GM21367 (cell line): ENCODE measurements at regions not wholly inside any gene's neighbourhood (a gene's known extent, or its start where the extent isn't known, plus 50 kb on each side); places are given as distances from the start of the nearest gene placed in this dataset.
"Not testable (repeated sequence)": the region's sequence is repeated elsewhere in the genome, so short reads cannot be mapped to it uniquely, and the experiment has no call there.

ENCODE experiments used
- ATAC-seq: cut with Tn5 transposase; IDR thresholded peaks from one replicate; pipeline ENCODE4 v1.9.1; 2021; ENCODE audit not compliant: unreplicated experiment

DNA sequence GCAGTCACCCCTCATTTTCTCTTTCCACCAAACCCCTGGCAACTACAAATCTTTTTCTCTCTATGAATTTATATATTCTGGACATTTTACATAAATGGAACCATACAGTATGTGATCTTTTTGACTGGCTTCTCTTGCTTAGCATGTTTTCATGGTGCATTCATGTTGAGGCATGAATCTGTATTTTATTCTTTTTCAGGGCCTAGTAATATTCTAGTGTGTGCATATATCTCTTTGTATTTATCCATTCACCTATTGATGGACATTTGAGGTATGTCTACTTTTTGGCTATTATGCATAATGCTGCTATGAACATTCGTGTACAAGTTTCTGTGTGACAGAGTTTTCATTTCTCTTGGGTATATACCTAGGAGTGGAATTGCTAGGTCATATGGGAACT, 78.2 kb downstream of the HACD1 start:
- ATAC-seq: no peak

GRCh38 chr10:17537281-17537680, 79.9 kb downstream of the HACD1 start:
- no peak for ATAC-seq

GRCh38 chr10:17536221-17536620, 81.0 kb downstream of the HACD1 start:
- ATAC-seq: no peak

- no peak for ATAC-seq
These were observed 79.3 kb upstream of the ST8SIA6 start for GRCh38 chr10:17533731-17534130.

DNA sequence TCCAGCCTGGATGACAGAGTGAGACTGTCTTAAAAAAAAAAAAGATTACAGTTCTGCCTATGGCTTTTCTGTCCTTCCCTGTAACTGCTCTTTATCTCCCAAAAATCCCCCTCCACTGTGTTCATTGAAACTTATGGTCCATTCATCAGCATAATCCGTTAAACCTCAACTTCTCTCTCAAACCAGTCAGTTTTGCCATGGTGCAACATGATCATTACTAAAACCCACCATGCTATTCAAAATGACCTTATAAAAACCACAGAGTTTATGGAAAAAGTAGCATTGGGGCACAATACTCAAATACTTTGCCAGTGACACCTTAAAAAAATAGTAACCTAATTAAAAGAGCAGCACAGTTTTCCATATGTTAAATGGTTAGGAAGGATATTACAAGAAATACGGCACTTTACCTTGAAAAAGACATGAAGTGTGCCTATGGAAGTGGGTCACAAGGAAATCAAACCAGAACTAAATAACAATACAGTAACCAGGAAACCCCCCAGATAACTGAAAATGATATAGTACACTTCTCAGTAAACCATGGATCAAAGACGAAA, 74.0 kb upstream of the ST8SIA6 start:
- no peak for ATAC-seq

DNA sequence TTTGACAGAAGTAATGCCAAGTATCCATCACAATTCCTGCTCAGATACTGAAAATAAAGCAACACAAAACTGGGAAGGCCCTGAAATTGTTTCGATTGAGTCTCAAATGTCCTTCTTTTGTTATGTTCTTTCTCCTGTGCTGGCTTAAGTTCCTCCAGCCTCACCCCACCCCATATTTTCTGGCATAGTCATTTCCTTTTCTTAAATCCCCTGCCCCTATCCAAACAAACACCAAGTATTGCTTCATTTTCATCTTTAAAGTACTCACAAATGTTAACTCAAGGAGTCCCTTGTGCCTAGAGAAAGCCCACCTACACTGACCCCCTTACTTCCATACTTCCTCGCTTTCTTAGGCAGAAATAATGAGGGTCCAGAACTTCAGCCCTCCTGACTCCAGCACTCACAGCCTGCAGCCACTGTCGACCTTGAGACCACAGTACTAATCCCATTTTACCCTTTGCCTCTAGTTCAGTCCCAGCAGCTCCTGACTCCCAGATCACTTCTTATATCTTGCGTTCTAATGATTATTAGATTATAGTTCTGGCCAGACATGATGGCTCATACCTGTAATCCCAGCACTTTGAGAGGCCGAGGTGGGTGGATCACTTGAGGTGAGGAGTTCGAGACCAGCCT, 73.2 kb upstream of the ST8SIA6 start:
- ATAC-seq: no peak

DNA sequence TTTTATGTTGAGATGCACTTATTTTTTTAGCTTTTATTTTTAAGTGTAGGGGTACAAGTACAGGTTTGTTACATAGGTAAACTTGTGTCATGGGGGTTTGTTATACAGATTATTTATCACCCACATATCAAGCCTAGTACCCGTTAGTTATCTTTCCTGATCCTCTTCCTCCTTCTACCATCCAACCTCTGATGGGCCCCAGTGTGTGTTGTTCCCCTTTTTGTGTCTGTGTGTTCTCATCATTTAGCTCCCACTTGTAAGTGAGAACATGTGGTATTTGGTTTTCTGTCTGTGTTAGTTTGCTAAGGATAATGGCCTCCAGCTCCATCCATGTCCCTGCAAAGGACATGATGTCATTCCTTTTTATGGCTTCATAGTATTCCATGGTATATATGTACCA, 72.2 kb upstream of the ST8SIA6 start:
- ATAC-seq: not testable (repeated sequence)

DNA sequence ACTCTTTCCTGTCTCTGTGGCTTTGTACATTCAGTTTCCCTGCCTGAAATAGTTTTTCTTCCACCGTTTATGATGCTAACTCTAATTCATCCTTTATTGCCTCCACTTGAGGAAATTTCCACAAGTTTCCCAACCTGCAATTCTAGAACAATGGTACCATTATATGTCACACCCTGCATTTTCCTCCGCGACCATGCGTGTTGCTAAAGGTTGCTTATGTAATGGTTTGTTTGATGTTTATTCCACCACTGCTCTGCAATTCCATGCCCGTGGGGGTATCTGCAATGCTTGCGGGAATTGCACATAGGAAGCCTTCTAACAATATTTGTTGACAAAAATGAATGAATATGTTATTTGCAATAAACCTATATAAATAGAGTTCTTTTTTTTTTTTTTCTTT, 69.5 kb upstream of the ST8SIA6 start:
- no peak for ATAC-seq

- no peak for ATAC-seq
These were observed 68.9 kb upstream of the ST8SIA6 start for GRCh38 chr10:17523246-17523753.

DNA sequence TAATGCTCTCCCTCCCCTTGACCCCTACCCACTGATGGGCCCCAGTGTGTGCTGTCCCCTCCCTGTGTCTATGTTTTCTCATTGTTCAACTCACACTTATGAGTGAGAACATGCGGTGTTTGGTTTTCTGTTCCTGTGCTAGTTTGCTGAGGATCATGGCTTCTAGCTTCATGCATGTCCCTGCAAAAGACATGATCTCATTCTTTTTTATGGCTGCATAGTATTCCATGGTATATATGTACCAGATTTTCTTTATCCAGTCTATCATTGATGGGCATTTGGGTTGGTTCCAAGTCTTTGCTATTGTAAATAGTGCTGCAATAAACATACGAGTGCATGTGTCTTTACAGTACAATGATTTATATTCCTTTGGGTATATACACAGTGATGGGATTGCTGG, 67.9 kb upstream of the ST8SIA6 start:
- not testable (repeated sequence) for ATAC-seq

DNA sequence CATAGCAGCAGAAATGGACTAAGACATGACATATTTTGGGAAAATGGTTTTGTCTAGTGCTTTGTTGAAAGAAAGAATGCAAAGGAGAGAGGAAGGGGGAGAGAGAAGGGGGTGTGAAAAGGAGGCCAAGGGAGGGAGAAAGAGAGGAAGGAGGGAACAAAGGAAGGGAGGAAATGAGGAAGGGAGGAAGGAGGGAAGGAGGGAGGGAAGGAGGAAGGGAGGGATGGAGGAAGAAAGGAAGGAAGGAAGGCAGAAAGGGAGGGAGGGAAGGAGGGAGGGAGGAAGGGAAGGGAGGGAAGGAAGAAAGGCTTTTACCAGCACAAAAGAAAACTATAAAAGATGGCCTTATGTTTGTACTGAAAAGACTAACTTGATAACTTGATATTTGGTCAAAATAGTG, 65.1 kb upstream of the ST8SIA6 start:
- no peak for ATAC-seq

GRCh38 chr10:17518338-17518737, 63.9 kb upstream of the ST8SIA6 start:
- no peak for ATAC-seq

GRCh38 chr10:17516376-17516775, 62.0 kb upstream of the ST8SIA6 start:
- ATAC-seq: no peak

DNA sequence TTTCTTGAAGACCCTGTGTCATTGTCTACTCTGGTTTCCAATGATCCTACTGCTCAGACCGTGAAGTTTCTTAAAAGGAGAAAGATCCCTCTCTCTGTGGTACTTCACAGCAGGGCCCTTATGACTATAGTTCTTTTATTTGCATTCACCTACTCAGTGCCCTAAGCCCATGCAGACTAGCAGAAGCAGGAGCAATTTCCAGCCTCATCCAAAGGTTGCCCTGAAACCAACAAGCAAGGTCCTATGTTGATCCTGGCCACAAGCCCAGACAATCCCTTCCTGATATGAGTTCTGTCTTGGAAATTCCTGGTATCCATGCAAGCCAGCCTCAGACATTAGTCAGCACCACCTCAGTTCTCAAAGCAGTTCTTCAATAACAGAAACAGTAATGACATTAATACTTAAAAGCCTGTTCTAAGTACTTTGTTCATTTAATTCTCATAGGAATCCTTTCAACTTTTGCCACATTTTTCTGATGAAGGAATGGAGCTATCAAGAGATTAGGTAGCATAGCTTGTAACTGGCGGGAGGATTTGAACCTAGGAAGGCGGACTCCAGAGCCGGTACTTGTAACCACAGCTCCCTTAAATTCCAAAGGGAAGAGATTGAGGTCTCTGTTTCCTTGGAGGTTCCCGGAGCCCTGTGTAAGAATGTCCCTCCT, 58.1 kb upstream of the ST8SIA6 start:
- ATAC-seq: no peak

- peak; percentile 54 for ATAC-seq
These were observed 56.0 kb upstream of the ST8SIA6 start for GRCh38 chr10:17510242-17510908.

DNA sequence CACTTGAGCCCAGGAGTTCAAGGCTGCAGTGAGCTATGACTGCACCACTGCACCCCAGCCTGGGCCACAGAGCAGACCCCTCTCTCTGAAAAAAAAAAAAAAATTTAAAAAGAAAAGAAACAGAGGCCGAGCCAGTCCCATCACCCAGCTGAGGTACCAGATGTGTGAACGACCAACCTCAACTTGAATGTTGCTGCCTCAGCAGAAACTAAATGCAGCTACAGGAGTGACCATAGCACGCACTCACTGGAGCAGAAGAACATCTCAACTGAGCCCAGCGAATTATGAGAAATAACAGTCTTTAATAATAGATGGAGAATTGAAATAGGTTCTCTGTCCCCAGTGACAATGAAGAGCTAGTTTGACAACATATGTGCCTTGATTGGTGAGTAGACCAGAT, 53.1 kb upstream of the ST8SIA6 start:
- ATAC-seq: no peak

DNA sequence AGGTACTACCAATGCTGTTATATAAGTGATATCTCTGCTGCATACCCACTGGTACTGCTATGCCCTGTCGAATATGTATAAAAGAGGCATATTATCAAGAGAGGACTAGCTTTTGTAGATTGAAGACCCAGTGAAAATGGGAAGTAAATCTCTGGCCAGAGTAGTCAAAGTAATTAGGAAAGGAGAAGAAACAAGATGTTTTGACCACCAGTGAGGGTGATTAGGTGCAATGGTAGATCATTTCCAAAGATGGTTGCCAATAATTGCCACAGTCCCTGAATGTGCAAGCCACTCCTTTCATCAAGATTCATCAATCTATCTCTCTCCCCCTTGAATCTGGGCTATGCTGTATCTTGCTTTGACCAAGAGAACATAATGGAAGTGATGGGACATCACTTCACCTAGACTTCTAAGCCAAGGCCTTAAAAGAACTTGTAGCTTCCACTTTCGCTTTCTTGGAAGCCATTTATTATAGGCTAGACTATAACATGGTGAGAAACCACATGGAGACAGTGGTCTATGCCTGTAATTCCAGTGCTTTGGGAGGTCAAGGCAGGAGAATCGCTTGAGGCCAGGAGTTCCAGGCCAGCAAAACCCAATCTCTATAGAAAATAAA, 52.6 kb upstream of the ST8SIA6 start:
- no peak for ATAC-seq

DNA sequence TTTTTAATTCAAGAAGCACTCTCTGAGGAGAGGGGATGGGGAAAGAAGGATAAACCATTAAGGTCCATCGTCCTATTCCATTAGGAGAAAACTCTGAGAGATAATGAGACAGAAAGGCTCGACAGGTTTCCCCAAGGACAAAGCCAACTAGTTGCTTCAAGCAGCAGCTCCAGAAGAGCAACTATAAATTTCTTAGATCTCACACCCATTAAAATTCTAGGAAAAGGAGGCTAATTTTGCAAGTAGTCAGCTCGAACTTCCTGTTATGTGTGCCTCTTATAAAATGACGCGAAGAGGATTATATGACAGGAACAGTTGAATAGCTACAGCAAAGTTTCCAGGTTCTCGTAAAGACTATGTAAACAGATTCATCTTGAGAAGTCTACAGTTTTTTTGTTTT, 52.0 kb upstream of the ST8SIA6 start:
- ATAC-seq: no peak

- ATAC-seq: no peak
These were observed 50.3 kb upstream of the ST8SIA6 start for GRCh38 chr10:17504547-17505245.
